ENCODE measurements at regions not wholly inside any gene's neighbourhood (a gene's known extent, or its start where the extent isn't known, plus 50 kb on each side); places are given as distances from the start of the nearest gene placed in this dataset.

GRCh38 chr2:139835101-139835500, 1054.9 kb upstream of the NXPH2 start:
- no peak for TF ChIP-seq POLR2A (IDR thresholded peaks at IDR 0.05; ENCODE audit: low read depth, low read length)
- TF ChIP-seq POLR2AphosphoS5 (IDR thresholded peaks at IDR 0.05; ENCODE audit: low read depth, low read length): no peak
- TF ChIP-seq PAX5 (IDR thresholded peaks at IDR 0.05; ENCODE audit: insufficient read depth, low read length, severe bottlenecking): no peak
- TF ChIP-seq POU2F2 (IDR thresholded peaks at IDR 0.05; ENCODE audit: low read depth, low read length): no peak
- TF ChIP-seq SPI1 (IDR thresholded peaks at IDR 0.05; ENCODE audit: low read depth, low read length): no peak
- no peak for DNase-seq (ENCODE audit: insufficient read length, low spot score)
- FAIRE-seq: no peak

- no peak for DNase-seq (ENCODE audit: insufficient read length, low spot score)
- FAIRE-seq: no peak
- TF ChIP-seq SPI1 (IDR thresholded peaks at IDR 0.05; ENCODE audit: low read depth, low read length) (no peak), POLR2AphosphoS5 (IDR thresholded peaks at IDR 0.05; ENCODE audit: low read depth, low read length) (no peak), POU2F2 (IDR thresholded peaks at IDR 0.05; ENCODE audit: low read depth, low read length) (no peak), PAX5 (IDR thresholded peaks at IDR 0.05; ENCODE audit: insufficient read depth, low read length, severe bottlenecking) (no peak), POLR2A (IDR thresholded peaks at IDR 0.05; ENCODE audit: low read depth, low read length) (no peak), TAF1 (IDR thresholded peaks at IDR 0.05; ENCODE audit: low read depth, low read length) (no peak)
Measured at GRCh38 chr2:139828011-139828410, 1047.8 kb upstream of the NXPH2 start.

- FAIRE-seq (no peak), DNase-seq (ENCODE audit: insufficient read length, low spot score) (no peak)
- no peak for TF ChIP-seq SPI1 (IDR thresholded peaks at IDR 0.05; ENCODE audit: low read depth, low read length)
- TF ChIP-seq TAF1 (IDR thresholded peaks at IDR 0.05; ENCODE audit: low read depth, low read length): no peak
- TF ChIP-seq POLR2AphosphoS5 (IDR thresholded peaks at IDR 0.05; ENCODE audit: low read depth, low read length): no peak
- no peak for TF ChIP-seq PAX5 (IDR thresholded peaks at IDR 0.05; ENCODE audit: insufficient read depth, low read length, severe bottlenecking)
- TF ChIP-seq POLR2A (IDR thresholded peaks at IDR 0.05; ENCODE audit: low read depth, low read length): no peak
- no peak for TF ChIP-seq POU2F2 (IDR thresholded peaks at IDR 0.05; ENCODE audit: low read depth, low read length)
Measured at GRCh38 chr2:139825726-139826125, 1045.5 kb upstream of the NXPH2 start.

- no peak for TF ChIP-seq POU2F2 (IDR thresholded peaks at IDR 0.05; ENCODE audit: low read depth, low read length)
- TF ChIP-seq SPI1 (IDR thresholded peaks at IDR 0.05; ENCODE audit: low read depth, low read length): no peak
- no peak for TF ChIP-seq TAF1 (IDR thresholded peaks at IDR 0.05; ENCODE audit: low read depth, low read length)
- no peak for TF ChIP-seq POLR2AphosphoS5 (IDR thresholded peaks at IDR 0.05; ENCODE audit: low read depth, low read length)
- TF ChIP-seq POLR2A (IDR thresholded peaks at IDR 0.05; ENCODE audit: low read depth, low read length): no peak
- no peak for TF ChIP-seq PAX5 (IDR thresholded peaks at IDR 0.05; ENCODE audit: insufficient read depth, low read length, severe bottlenecking)
- no peak for DNase-seq (ENCODE audit: insufficient read length, low spot score)
- no peak for FAIRE-seq
Measured at GRCh38 chr2:139819273-139819796, 1039.1 kb upstream of the NXPH2 start.

- DNase-seq (ENCODE audit: insufficient read length, low spot score) (no peak), FAIRE-seq (no peak)
- no peak for TF ChIP-seq POLR2AphosphoS5 (IDR thresholded peaks at IDR 0.05; ENCODE audit: low read depth, low read length)
- no peak for TF ChIP-seq SPI1 (IDR thresholded peaks at IDR 0.05; ENCODE audit: low read depth, low read length)
- no peak for TF ChIP-seq POU2F2 (IDR thresholded peaks at IDR 0.05; ENCODE audit: low read depth, low read length)
- TF ChIP-seq PAX5 (IDR thresholded peaks at IDR 0.05; ENCODE audit: insufficient read depth, low read length, severe bottlenecking): no peak
Measured at GRCh38 chr2:139814458-139814857, 1034.3 kb upstream of the NXPH2 start.

GRCh38 chr2:139813340-139813739, 1033.2 kb upstream of the NXPH2 start:
- FAIRE-seq (no peak), DNase-seq (ENCODE audit: insufficient read length, low spot score) (no peak)
- no peak for TF ChIP-seq SPI1 (IDR thresholded peaks at IDR 0.05; ENCODE audit: low read depth, low read length)
- TF ChIP-seq POU2F2 (IDR thresholded peaks at IDR 0.05; ENCODE audit: low read depth, low read length): no peak
- no peak for TF ChIP-seq PAX5 (IDR thresholded peaks at IDR 0.05; ENCODE audit: insufficient read depth, low read length, severe bottlenecking)
- TF ChIP-seq POLR2A (IDR thresholded peaks at IDR 0.05; ENCODE audit: low read depth, low read length): no peak
- TF ChIP-seq TAF1 (IDR thresholded peaks at IDR 0.05; ENCODE audit: low read depth, low read length): no peak
- TF ChIP-seq POLR2AphosphoS5 (IDR thresholded peaks at IDR 0.05; ENCODE audit: low read depth, low read length): no peak

- DNase-seq (ENCODE audit: insufficient read length, low spot score): no peak
- TF ChIP-seq POLR2AphosphoS5 (IDR thresholded peaks at IDR 0.05; ENCODE audit: low read depth, low read length) (no peak), POU2F2 (IDR thresholded peaks at IDR 0.05; ENCODE audit: low read depth, low read length) (no peak), TAF1 (IDR thresholded peaks at IDR 0.05; ENCODE audit: low read depth, low read length) (no peak), PAX5 (IDR thresholded peaks at IDR 0.05; ENCODE audit: insufficient read depth, low read length, severe bottlenecking) (no peak)
- no peak for FAIRE-seq
Measured at GRCh38 chr2:139805441-139805840, 1025.3 kb upstream of the NXPH2 start.

- DNase-seq (ENCODE audit: insufficient read length, low spot score) (no peak), FAIRE-seq (no peak)
- no peak for TF ChIP-seq POLR2A (IDR thresholded peaks at IDR 0.05; ENCODE audit: low read depth, low read length)
- no peak for TF ChIP-seq TAF1 (IDR thresholded peaks at IDR 0.05; ENCODE audit: low read depth, low read length)
- no peak for TF ChIP-seq SPI1 (IDR thresholded peaks at IDR 0.05; ENCODE audit: low read depth, low read length)
- TF ChIP-seq POLR2AphosphoS5 (IDR thresholded peaks at IDR 0.05; ENCODE audit: low read depth, low read length): no peak
- no peak for TF ChIP-seq PAX5 (IDR thresholded peaks at IDR 0.05; ENCODE audit: insufficient read depth, low read length, severe bottlenecking)
- TF ChIP-seq POU2F2 (IDR thresholded peaks at IDR 0.05; ENCODE audit: low read depth, low read length): no peak
Measured at GRCh38 chr2:139798391-139798790, 1018.2 kb upstream of the NXPH2 start.

- TF ChIP-seq POLR2AphosphoS5 (IDR thresholded peaks at IDR 0.05; ENCODE audit: low read depth, low read length): no peak
- TF ChIP-seq TAF1 (IDR thresholded peaks at IDR 0.05; ENCODE audit: low read depth, low read length): no peak
- no peak for TF ChIP-seq POU2F2 (IDR thresholded peaks at IDR 0.05; ENCODE audit: low read depth, low read length)
- TF ChIP-seq POLR2A (IDR thresholded peaks at IDR 0.05; ENCODE audit: low read depth, low read length): no peak
- no peak for TF ChIP-seq SPI1 (IDR thresholded peaks at IDR 0.05; ENCODE audit: low read depth, low read length)
- TF ChIP-seq PAX5 (IDR thresholded peaks at IDR 0.05; ENCODE audit: insufficient read depth, low read length, severe bottlenecking): no peak
- no peak for DNase-seq (ENCODE audit: insufficient read length, low spot score)
- no peak for FAIRE-seq
Measured at GRCh38 chr2:139790807-139791752, 1010.9 kb upstream of the NXPH2 start.

Data from GM12891 (cell line).